Activated B cell treated with CpG ODN at 0.5 μM for 24 hours (primary cell): ENCODE measurements at regions not wholly inside any gene's neighbourhood (a gene's known extent, or its start where the extent isn't known, plus 50 kb on each side); places are given as distances from the start of the nearest gene placed in this dataset.
"Not testable (repeated sequence)": the region's sequence is repeated elsewhere in the genome, so short reads cannot be mapped to it uniquely, and the experiment has no call there.

Experiments used
- ATAC-seq: fragments of 200-7000 bp; cut with Tn5 transposase; one replicate; pipeline ENCODE4 v1.10.0; 2021; ENCODE audit warnings: low read depth, mild to moderate bottlenecking, moderate library complexity
- CTCF ChIA-PET: fragments of 350-600 bp; sonication (Branson Sonifier 250); formaldehyde crosslinking; loops from one replicate; lab custom pipeline; 2021; ENCODE audit warnings: antibody characterized with exemption; lab: Charles Lee
- POLR2A ChIA-PET: fragments of 350-600 bp; sonication (Branson Sonifier 250); formaldehyde crosslinking; loops from one replicate; lab custom pipeline; 2021; ENCODE audit warnings: antibody characterized with exemption; lab: Charles Lee
- DNase-seq: peaks from one replicate; pipeline ENCODE4 v3.0.0; 2022
- H3K27ac Mint-ChIP-seq: one replicate; pipeline ENCODE4 v1.8.0; 2020; ENCODE audit warnings: mixed read lengths
- H3K27me3 Mint-ChIP-seq: one replicate; pipeline ENCODE4 v1.8.0; 2021; ENCODE audit warnings: mixed read lengths
- H3K36me3 Mint-ChIP-seq: one replicate; pipeline ENCODE4 v1.8.0; 2021; ENCODE audit warnings: low read depth, mixed read lengths
- H3K4me1 Mint-ChIP-seq: one replicate; pipeline ENCODE4 v1.8.0; 2021; ENCODE audit warnings: mixed read lengths
- H3K4me3 Mint-ChIP-seq: one replicate; pipeline ENCODE4 v1.8.0; 2020; ENCODE audit warnings: mild to moderate bottlenecking, mixed read lengths
- H3K9me3 Mint-ChIP-seq: one replicate; pipeline ENCODE4 v1.8.0; 2020; ENCODE audit warnings: mixed read lengths
- intact Hi-C: fragments of 100-400 bp; cut with micrococcal nuclease; formaldehyde crosslinking; loops from one replicate; pipeline ENCODE4 v1.15.1; 2024
- TF ChIP-seq, protein P1 (sequence below): fragments of 200-600 bp; IDR thresholded peaks from one replicate; pipeline ENCODE4 v1.8.0; 2022; ENCODE audit warnings: antibody characterized with exemption, mild to moderate bottlenecking

DNA sequence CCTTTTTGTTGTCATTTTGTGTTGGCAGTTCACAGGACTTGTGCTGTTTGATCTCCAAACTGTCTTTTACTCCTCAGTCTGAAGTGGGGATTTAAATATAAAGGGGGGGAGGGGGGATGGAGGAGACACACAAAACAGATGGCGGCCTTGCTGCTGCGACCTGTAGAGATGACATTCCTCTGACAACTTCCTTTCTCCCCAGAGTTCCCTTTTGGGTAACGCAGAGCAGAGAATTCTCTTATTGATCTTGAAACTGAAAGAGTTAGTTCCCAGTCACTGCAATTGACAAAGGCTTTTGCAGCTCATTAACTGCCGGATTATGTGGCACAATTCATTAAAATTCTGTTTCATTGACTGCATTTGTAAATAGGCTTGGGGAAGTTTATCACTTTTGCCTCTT, 279.3 kb downstream of the TSN start:
- Mint-ChIP-seq H3K9me3 (no peaks in the 10 kb centered on the region), H3K27me3 (no peaks in the 10 kb centered on the region)
- CTCF ChIA-PET, result no interaction called here

GRCh38 chr2:122038816-122039215, 283.4 kb downstream of the TSN start:
- H3K27ac Mint-ChIP-seq, H3K36me3 Mint-ChIP-seq: not testable (repeated sequence)

More for the DNA sequence above, 279.3 kb downstream of the TSN start:
- no peak for ATAC-seq
- H3K4me3 Mint-ChIP-seq, result no peak overlapping the region
- POLR2A ChIA-PET, result no interaction called here
- DNase-seq, result no peak
- no peak overlapping the region for H3K27ac Mint-ChIP-seq
- intact Hi-C loops, result no loop called here
- no peaks in the 10 kb centered on the region for H3K36me3 Mint-ChIP-seq
- TF ChIP-seq, protein P1, sequence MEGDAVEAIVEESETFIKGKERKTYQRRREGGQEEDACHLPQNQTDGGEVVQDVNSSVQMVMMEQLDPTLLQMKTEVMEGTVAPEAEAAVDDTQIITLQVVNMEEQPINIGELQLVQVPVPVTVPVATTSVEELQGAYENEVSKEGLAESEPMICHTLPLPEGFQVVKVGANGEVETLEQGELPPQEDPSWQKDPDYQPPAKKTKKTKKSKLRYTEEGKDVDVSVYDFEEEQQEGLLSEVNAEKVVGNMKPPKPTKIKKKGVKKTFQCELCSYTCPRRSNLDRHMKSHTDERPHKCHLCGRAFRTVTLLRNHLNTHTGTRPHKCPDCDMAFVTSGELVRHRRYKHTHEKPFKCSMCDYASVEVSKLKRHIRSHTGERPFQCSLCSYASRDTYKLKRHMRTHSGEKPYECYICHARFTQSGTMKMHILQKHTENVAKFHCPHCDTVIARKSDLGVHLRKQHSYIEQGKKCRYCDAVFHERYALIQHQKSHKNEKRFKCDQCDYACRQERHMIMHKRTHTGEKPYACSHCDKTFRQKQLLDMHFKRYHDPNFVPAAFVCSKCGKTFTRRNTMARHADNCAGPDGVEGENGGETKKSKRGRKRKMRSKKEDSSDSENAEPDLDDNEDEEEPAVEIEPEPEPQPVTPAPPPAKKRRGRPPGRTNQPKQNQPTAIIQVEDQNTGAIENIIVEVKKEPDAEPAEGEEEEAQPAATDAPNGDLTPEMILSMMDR, result no peak
- H3K4me1 Mint-ChIP-seq, result no peaks in the 10 kb centered on the region

GRCh38 chr2:122041455-122041854, 286.0 kb downstream of the TSN start:
- no peaks in the 10 kb centered on the region for H3K4me1 Mint-ChIP-seq
- TF ChIP-seq, protein P1, result no peak
- intact Hi-C loops, result no loop called here
- H3K27me3 Mint-ChIP-seq, result no peaks in the 10 kb centered on the region
- no peak overlapping the region for H3K4me3 Mint-ChIP-seq
- POLR2A ChIA-PET, result no interaction called here
- H3K27ac Mint-ChIP-seq, result no peak overlapping the region
- ATAC-seq, result no peak
- no peak for DNase-seq
- H3K9me3 Mint-ChIP-seq, result no peaks in the 10 kb centered on the region
- no peaks in the 10 kb centered on the region for H3K36me3 Mint-ChIP-seq
- CTCF ChIA-PET, result no interaction called here

More at GRCh38 chr2:122038816-122039215, 283.4 kb downstream of the TSN start:
- CTCF ChIA-PET, DNase-seq, POLR2A ChIA-PET, H3K9me3 Mint-ChIP-seq, H3K4me1 Mint-ChIP-seq, H3K27me3 Mint-ChIP-seq, H3K4me3 Mint-ChIP-seq, intact Hi-C loops, ATAC-seq: not testable (repeated sequence)

GRCh38 chr2:122051659-122052058, 296.2 kb downstream of the TSN start:
- ATAC-seq, H3K4me3 Mint-ChIP-seq, DNase-seq, H3K36me3 Mint-ChIP-seq, H3K4me1 Mint-ChIP-seq, H3K27me3 Mint-ChIP-seq, intact Hi-C loops, POLR2A ChIA-PET, H3K9me3 Mint-ChIP-seq, H3K27ac Mint-ChIP-seq, CTCF ChIA-PET: not testable (repeated sequence)

DNA sequence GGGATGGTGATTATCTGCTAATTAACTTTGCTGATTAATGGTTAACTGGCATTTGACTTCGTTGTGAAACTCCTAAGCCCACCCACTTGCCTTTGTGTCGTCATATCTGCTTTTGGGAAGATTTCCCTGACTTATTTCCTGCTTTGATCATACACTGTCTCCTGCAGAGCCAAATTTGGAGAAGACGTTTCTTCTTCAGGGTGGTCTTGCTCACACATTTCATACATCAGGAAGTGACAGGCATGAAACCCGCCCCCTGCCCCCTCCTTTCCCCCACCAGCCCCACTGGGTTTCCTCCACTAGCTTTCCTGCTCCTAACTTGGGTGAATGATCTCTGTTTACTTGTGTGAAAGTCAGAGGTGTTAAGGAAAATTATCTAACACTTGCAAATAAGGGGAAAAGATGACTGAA, 300.1 kb downstream of the TSN start:
- no peaks in the 10 kb centered on the region for H3K27me3 Mint-ChIP-seq
- ChIA-PET CTCF (no interaction called here), POLR2A (no interaction called here)
- intact Hi-C loops, result no loop called here
- TF ChIP-seq, protein P1, result no peak
- no peak overlapping the region for H3K27ac Mint-ChIP-seq
- DNase-seq (no peak), ATAC-seq (no peak)
- H3K4me1 Mint-ChIP-seq, result no peaks in the 10 kb centered on the region
- H3K36me3 Mint-ChIP-seq, result no peaks in the 10 kb centered on the region
- no peaks in the 10 kb centered on the region for H3K9me3 Mint-ChIP-seq
- no peak overlapping the region for H3K4me3 Mint-ChIP-seq

DNA sequence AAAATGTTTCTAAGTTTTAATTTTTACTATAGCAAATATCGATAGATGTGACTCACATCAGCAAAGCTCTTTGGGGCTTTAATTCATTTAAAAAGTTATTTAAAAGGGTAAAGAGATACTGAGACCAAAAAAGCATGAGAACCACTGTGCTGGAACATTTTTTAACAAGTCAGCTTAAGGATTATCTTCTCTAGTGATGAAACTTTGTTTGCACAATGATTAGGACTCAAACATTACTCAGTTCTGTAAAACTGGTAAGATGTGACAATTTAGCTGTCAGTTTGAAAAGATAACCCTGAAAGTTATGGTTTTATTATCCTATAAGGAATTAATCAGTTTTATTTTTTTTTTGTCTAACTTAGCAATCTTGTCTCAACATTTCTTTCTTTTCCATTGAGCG, 301.4 kb downstream of the TSN start:
- CTCF ChIA-PET, result no interaction called here
- H3K27ac Mint-ChIP-seq, result no peak overlapping the region
- no peaks in the 10 kb centered on the region for H3K36me3 Mint-ChIP-seq
- POLR2A ChIA-PET, result no interaction called here
- H3K4me3 Mint-ChIP-seq, result no peak overlapping the region
- TF ChIP-seq, protein P1, result no peak
- DNase-seq (no peak), ATAC-seq (no peak)
- no peaks in the 10 kb centered on the region for H3K27me3 Mint-ChIP-seq
- intact Hi-C loops, result no loop called here
- no peaks in the 10 kb centered on the region for H3K9me3 Mint-ChIP-seq
- no peaks in the 10 kb centered on the region for H3K4me1 Mint-ChIP-seq
